GM12878 (cell line): ENCODE measurements at regions not wholly inside any gene's neighbourhood (a gene's known extent, or its start where the extent isn't known, plus 50 kb on each side); places are given as distances from the start of the nearest gene placed in this dataset.

ENCODE experiments used
- ATAC-seq: fragments of 200-7000 bp; cut with Tn5 transposase; 3 replicates; pipeline ENCODE4 v1.9.1; 2020; ENCODE audit warnings: mild to moderate bottlenecking, moderate library complexity
- BruUV-seq: library from RNA; stranded (reverse); fragments of 400-500 nt; replicated peaks from 2 replicates; lab custom pipeline; 2021; lab: Mats Ljungman, UMichigan
- CTCF ChIA-PET: fragments of 300-600 bp; sonication (Branson Sonifier 250); formaldehyde crosslinking; extraction: SDS; loops from one replicate; lab custom pipeline; 2021; ENCODE audit warnings: inconsistent platforms; lab: Yijun Ruan, JAX
- POLR2A ChIA-PET: fragments of 350-600 bp; formaldehyde crosslinking; extraction: SDS; loops from one replicate; lab custom pipeline; 2021; ENCODE audit warnings: inconsistent platforms; lab: Charles Lee
- RAD21 ChIA-PET: fragments of 300-600 bp; sonication (Branson Sonifier 250); formaldehyde crosslinking; loops from one replicate; lab custom pipeline; 2023; ENCODE audit warnings: antibody characterized with exemption; ENCODE audit not compliant: unreplicated experiment; lab: Charles Lee
- SMC1A ChIA-PET: fragments of 300-600 bp; sonication (Branson Sonifier 250); formaldehyde crosslinking; loops from one replicate; lab custom pipeline; 2023; ENCODE audit not compliant: unreplicated experiment, uncharacterized antibody; lab: Charles Lee
- DNase-seq: peaks from one replicate; pipeline ENCODE4 v3.0.0-alpha.2; 2011; ENCODE audit warnings: low read depth, low spot score
- FAIRE-seq: peaks from 3 replicates; lab custom pipeline; 2011; peaks lifted over from hg19 to GRCh38; lab: Jason Lieb, UNC
- H2AFZ ChIP-seq: 2 replicates; pipeline ENCODE4 v1.6.0; 2011; ENCODE audit warnings: low read depth, low read length, control low read depth; ENCODE audit not compliant: control insufficient read depth
- H3K27ac ChIP-seq: 2 replicates; pipeline ENCODE4 v1.5.1; 2011; ENCODE audit warnings: control low read depth; ENCODE audit not compliant: control insufficient read depth, insufficient read depth
- H3K27me3 ChIP-seq, 2 experiments: replicated peaks in 1 of 2; 2 replicates each; pipeline versions ENCODE4 v1.6.0 to v1.6.1; 2011; ENCODE audit warnings: low read length in 1 of 2; ENCODE audit not compliant: control insufficient read depth in 2 of 2, insufficient read depth in 2 of 2
- H3K36me3 ChIP-seq, 2 experiments: 2 replicates each; pipeline ENCODE4 v1.5.1; 2011; ENCODE audit warnings: low read length in 1 of 2; ENCODE audit not compliant: control insufficient read depth in 2 of 2, insufficient read depth in 2 of 2
- H3K4me1 ChIP-seq: 2 replicates; pipeline ENCODE4 v1.6.1; 2011; ENCODE audit warnings: mild to moderate bottlenecking, low read length, moderate library complexity, mixed read lengths; ENCODE audit not compliant: control insufficient read depth, insufficient read depth
- H3K4me2 ChIP-seq: 2 replicates; pipeline ENCODE4 v1.6.0; 2011; ENCODE audit warnings: control low read depth; ENCODE audit not compliant: control insufficient read depth, insufficient read depth
- H3K4me3 ChIP-seq: fragments of 200-600 bp; sonication (generic); 2 replicates; pipeline ENCODE4 v1.5.1; 2016
- H3K79me2 ChIP-seq: 2 replicates; pipeline ENCODE4 v1.6.0; 2011; ENCODE audit warnings: low read length; ENCODE audit not compliant: control insufficient read depth, insufficient read depth
- H3K9ac ChIP-seq: 2 replicates; pipeline ENCODE4 v1.8.0; 2011; ENCODE audit warnings: low read length, control low read depth, mixed read lengths; ENCODE audit not compliant: control insufficient read depth, insufficient read depth
- H3K9me3 ChIP-seq: replicated peaks from 3 replicates; pipeline ENCODE4 v1.5.1; 2011; ENCODE audit warnings: mild to moderate bottlenecking, low read length; ENCODE audit not compliant: control insufficient read depth, insufficient read depth
- H4K20me1 ChIP-seq: 2 replicates; pipeline ENCODE4 v1.6.0; 2011; ENCODE audit not compliant: control insufficient read depth, insufficient read depth
- EED ChIP-seq: sonication (generic); IDR thresholded peaks from 2 replicates; pipeline ENCODE4 v1.6.1; 2016; ENCODE audit warnings: antibody characterized with exemption, low read depth
- FOXM1 ChIP-seq: IDR thresholded peaks from 2 replicates; pipeline ENCODE4 v1.6.1; 2012; ENCODE audit warnings: low read depth, mild to moderate bottlenecking, inconsistent platforms, low read length, moderate library complexity
- PAX8 ChIP-seq: fragments of 450-650 bp; IDR thresholded peaks from 2 replicates; pipeline ENCODE4 v1.6.1; 2017; ENCODE audit warnings: mild to moderate bottlenecking, moderate library complexity
- SMAD1 ChIP-seq: fragments of 450-650 bp; IDR thresholded peaks from 2 replicates; pipeline ENCODE4 v1.6.1; 2018; ENCODE audit warnings: mild to moderate bottlenecking, low read depth; ENCODE audit not compliant: partially characterized antibody
- SRF ChIP-seq, 2 experiments: IDR thresholded peaks; 2 replicates each; pipeline ENCODE4 v1.6.1; 2011; ENCODE audit warnings: low read depth in 2 of 2, low read length in 2 of 2, mild to moderate bottlenecking in 1 of 2, moderate library complexity in 1 of 2
- YY1 ChIP-seq: IDR thresholded peaks from 2 replicates; pipeline ENCODE4 v1.6.1; 2011; ENCODE audit warnings: low read depth, mild to moderate bottlenecking, low read length
- ZNF622 ChIP-seq: fragments of 450-650 bp; IDR thresholded peaks from 2 replicates; pipeline ENCODE4 v1.6.1; 2017; ENCODE audit warnings: mild to moderate bottlenecking, inconsistent platforms
- WGBS: methylation state at CpG from one replicate; pipeline ENCODE4 v1.1.6; 2016; ENCODE audit warnings: low lambda C conversion rate; ENCODE audit not compliant: insufficient replicate concordance, insufficient coverage; ENCODE audit errors: missing lambda C conversion rate; 5-methylcytosine and 5-hydroxymethylcytosine counted together
- in situ Hi-C: fragments of 300-500 bp; cut with MboI; formaldehyde crosslinking; loops from 9 replicates; pipeline ENCODE4 v1.14.3; 2018; ENCODE audit warnings: mixed read lengths
- intact Hi-C: fragments of 100-400 bp; cut with micrococcal nuclease; formaldehyde crosslinking; loops from one replicate; pipeline ENCODE4 v1.14.2; 2022; ENCODE audit not compliant: unreplicated experiment
- TF ChIP-seq, protein P1 (sequence below): IDR thresholded peaks from 2 replicates; pipeline ENCODE4 v1.6.1; 2012; ENCODE audit warnings: low read depth, low read length, improper control_type of control experiment
- TF ChIP-seq, protein P2 (sequence below): fragments of 450-650 bp; IDR thresholded peaks from 2 replicates; pipeline ENCODE4 v1.6.1; 2017; ENCODE audit warnings: mild to moderate bottlenecking, moderate library complexity
- TF ChIP-seq, protein P3 (sequence below): IDR thresholded peaks from 2 replicates; pipeline ENCODE4 v1.6.1; 2012; ENCODE audit warnings: low read depth, low read length, improper control_type of control experiment
- TF ChIP-seq, protein P4 (sequence below): fragments of 450-650 bp; formaldehyde crosslinking; IDR thresholded peaks from 2 replicates; pipeline ENCODE4 v1.4.0; 2020; ENCODE audit warnings: mild to moderate bottlenecking, moderate library complexity

DNA sequence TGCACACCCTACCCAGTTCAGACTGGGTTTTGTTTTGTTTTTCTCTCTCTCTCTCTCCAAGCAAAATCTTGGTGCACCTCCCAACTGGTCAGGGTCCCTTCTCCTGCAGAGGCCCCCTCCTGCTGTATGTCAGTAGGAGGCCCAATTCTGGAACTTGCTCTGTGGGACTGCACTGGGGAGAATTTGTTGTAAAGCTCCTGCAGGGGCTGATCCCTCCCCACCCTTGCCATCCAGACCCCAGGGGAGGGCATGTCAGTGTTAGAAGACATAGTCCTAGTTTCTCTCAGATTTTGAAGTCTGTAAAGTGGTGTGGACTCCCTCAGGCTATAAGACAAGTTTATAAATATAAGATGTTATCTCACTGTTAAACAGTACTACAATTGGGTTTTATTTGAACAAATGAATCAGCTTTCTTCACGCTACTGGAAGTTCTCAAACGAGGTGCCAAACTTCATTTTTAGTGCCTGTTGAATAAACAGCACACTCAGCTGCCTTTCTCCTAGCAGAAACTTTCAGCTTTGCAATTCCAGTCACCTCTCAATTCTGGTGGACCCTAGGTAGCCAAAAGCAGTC lies 88.6 kb upstream of the FRMPD3 start:
- no peak overlapping the region for H3K27ac ChIP-seq
- no peaks in the 10 kb centered on the region for H3K27me3 ChIP-seq
- H3K4me1 ChIP-seq = no peaks in the 10 kb centered on the region
- FAIRE-seq (no peak), DNase-seq (no peak), ATAC-seq (no peak)
- no peaks in the 10 kb centered on the region for H3K36me3 ChIP-seq
- RAD21 ChIA-PET = no interaction called here
- no peak overlapping the region for H3K4me2 ChIP-seq
- no peaks in the 10 kb centered on the region for H4K20me1 ChIP-seq
- in situ Hi-C loops = no loop called here
- no peaks in the 10 kb centered on the region for H3K9me3 ChIP-seq
- intact Hi-C loops = no loop called here
- POLR2A ChIA-PET = no interaction called here
- no peak for TF ChIP-seq SMAD1
- no peak for TF ChIP-seq EED
- no peak for TF ChIP-seq SRF (IDR thresholded peaks at IDR 0.05; ENCODE audit: low read depth in 2 of 2, low read length in 2 of 2)
- TF ChIP-seq FOXM1 = no peak
- no peak for TF ChIP-seq YY1
- TF ChIP-seq, protein P1, sequence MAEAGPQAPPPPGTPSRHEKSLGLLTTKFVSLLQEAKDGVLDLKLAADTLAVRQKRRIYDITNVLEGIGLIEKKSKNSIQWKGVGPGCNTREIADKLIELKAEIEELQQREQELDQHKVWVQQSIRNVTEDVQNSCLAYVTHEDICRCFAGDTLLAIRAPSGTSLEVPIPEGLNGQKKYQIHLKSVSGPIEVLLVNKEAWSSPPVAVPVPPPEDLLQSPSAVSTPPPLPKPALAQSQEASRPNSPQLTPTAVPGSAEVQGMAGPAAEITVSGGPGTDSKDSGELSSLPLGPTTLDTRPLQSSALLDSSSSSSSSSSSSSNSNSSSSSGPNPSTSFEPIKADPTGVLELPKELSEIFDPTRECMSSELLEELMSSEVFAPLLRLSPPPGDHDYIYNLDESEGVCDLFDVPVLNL = no peak
- no peak for TF ChIP-seq PAX8
- no peak for TF ChIP-seq ZNF622
- TF ChIP-seq, protein P2, sequence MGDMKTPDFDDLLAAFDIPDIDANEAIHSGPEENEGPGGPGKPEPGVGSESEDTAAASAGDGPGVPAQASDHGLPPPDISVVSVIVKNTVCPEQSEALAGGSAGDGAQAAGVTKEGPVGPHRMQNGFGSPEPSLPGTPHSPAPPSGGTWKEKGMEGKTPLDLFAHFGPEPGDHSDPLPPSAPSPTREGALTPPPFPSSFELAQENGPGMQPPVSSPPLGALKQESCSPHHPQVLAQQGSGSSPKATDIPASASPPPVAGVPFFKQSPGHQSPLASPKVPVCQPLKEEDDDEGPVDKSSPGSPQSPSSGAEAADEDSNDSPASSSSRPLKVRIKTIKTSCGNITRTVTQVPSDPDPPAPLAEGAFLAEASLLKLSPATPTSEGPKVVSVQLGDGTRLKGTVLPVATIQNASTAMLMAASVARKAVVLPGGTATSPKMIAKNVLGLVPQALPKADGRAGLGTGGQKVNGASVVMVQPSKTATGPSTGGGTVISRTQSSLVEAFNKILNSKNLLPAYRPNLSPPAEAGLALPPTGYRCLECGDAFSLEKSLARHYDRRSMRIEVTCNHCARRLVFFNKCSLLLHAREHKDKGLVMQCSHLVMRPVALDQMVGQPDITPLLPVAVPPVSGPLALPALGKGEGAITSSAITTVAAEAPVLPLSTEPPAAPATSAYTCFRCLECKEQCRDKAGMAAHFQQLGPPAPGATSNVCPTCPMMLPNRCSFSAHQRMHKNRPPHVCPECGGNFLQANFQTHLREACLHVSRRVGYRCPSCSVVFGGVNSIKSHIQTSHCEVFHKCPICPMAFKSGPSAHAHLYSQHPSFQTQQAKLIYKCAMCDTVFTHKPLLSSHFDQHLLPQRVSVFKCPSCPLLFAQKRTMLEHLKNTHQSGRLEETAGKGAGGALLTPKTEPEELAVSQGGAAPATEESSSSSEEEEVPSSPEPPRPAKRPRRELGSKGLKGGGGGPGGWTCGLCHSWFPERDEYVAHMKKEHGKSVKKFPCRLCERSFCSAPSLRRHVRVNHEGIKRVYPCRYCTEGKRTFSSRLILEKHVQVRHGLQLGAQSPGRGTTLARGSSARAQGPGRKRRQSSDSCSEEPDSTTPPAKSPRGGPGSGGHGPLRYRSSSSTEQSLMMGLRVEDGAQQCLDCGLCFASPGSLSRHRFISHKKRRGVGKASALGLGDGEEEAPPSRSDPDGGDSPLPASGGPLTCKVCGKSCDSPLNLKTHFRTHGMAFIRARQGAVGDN = no peak
- TF ChIP-seq, protein P3, sequence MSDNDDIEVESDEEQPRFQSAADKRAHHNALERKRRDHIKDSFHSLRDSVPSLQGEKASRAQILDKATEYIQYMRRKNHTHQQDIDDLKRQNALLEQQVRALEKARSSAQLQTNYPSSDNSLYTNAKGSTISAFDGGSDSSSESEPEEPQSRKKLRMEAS = no peak
- TF ChIP-seq, protein P4, sequence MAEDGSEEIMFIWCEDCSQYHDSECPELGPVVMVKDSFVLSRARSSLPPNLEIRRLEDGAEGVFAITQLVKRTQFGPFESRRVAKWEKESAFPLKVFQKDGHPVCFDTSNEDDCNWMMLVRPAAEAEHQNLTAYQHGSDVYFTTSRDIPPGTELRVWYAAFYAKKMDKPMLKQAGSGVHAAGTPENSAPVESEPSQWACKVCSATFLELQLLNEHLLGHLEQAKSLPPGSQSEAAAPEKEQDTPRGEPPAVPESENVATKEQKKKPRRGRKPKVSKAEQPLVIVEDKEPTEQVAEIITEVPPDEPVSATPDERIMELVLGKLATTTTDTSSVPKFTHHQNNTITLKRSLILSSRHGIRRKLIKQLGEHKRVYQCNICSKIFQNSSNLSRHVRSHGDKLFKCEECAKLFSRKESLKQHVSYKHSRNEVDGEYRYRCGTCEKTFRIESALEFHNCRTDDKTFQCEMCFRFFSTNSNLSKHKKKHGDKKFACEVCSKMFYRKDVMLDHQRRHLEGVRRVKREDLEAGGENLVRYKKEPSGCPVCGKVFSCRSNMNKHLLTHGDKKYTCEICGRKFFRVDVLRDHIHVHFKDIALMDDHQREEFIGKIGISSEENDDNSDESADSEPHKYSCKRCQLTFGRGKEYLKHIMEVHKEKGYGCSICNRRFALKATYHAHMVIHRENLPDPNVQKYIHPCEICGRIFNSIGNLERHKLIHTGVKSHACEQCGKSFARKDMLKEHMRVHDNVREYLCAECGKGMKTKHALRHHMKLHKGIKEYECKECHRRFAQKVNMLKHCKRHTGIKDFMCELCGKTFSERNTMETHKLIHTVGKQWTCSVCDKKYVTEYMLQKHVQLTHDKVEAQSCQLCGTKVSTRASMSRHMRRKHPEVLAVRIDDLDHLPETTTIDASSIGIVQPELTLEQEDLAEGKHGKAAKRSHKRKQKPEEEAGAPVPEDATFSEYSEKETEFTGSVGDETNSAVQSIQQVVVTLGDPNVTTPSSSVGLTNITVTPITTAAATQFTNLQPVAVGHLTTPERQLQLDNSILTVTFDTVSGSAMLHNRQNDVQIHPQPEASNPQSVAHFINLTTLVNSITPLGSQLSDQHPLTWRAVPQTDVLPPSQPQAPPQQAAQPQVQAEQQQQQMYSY (CRISPR knock-in tag) = no peak
- TF ChIP-seq, all 136 proteins: peak for 0
- 15% methylated on average over 2 of the region's 2 CpGs for WGBS
- no TSS peak for BruUV-seq
- Histone ChIP-seq H3K9ac (no peak overlapping the region), H2AFZ (no peak overlapping the region), H3K4me3 (no peak overlapping the region), H3K79me2 (no peaks in the 10 kb centered on the region)
- ChIA-PET SMC1A (interaction anchor here (0.6 kb wide), 1 partner anchor 766 kb away, joined by 3 read pairs; no protein-coding TSS in a partner anchor), CTCF (interaction anchor here (0.5 kb wide), 1 partner anchor 266 kb away, joined by 3 read pairs; no protein-coding TSS in a partner anchor)
